TTC549 (cell line): ENCODE measurements at regions not wholly inside any gene's neighbourhood (a gene's known extent, or its start where the extent isn't known, plus 50 kb on each side); places are given as distances from the start of the nearest gene placed in this dataset.
"Not testable (repeated sequence)": the region's sequence is repeated elsewhere in the genome, so short reads cannot be mapped to it uniquely, and the experiment has no call there.

Experiments
- FAIRE-seq: peaks from 2 replicates; lab custom pipeline; 2012; peaks lifted over from hg19 to GRCh38; lab: Jason Lieb, UNC

- no peak for FAIRE-seq
These were observed 364.2 kb upstream of the CNTN3 start for GRCh38 chr3:74978684-74979083.

- not testable (repeated sequence) for FAIRE-seq
These were observed 370.8 kb upstream of the CNTN3 start for GRCh38 chr3:74985028-74985904.

GRCh38 chr3:74988095-74988494 lies 373.6 kb upstream of the CNTN3 start:
- FAIRE-seq, result no peak

- FAIRE-seq, result no peak
These were observed 378.4 kb upstream of the CNTN3 start for GRCh38 chr3:74992898-74993297.

GRCh38 chr3:75001330-75001729 lies 386.9 kb upstream of the CNTN3 start:
- FAIRE-seq, result no peak

GRCh38 chr3:75012791-75013331 lies 398.4 kb upstream of the CNTN3 start:
- no peak for FAIRE-seq

- no peak for FAIRE-seq
These were observed 399.5 kb upstream of the CNTN3 start for GRCh38 chr3:75014008-75014407.

- FAIRE-seq, result no peak
These were observed 400.8 kb upstream of the CNTN3 start for GRCh38 chr3:75015280-75015679.

GRCh38 chr3:75035146-75035545 lies 420.7 kb upstream of the CNTN3 start:
- FAIRE-seq, result no peak

- FAIRE-seq, result no peak
These were observed 428.5 kb upstream of the CNTN3 start for GRCh38 chr3:75042941-75043340.

GRCh38 chr3:75048650-75049049 lies 434.2 kb upstream of the CNTN3 start:
- FAIRE-seq, result no peak

GRCh38 chr3:75049533-75049932 lies 435.1 kb upstream of the CNTN3 start:
- no peak for FAIRE-seq

- FAIRE-seq, result no peak
These were observed 444.7 kb upstream of the CNTN3 start for GRCh38 chr3:75059120-75059519.

GRCh38 chr3:75061806-75062205 lies 447.3 kb upstream of the CNTN3 start:
- FAIRE-seq, result no peak

GRCh38 chr3:75075158-75075557 lies 460.7 kb upstream of the CNTN3 start:
- no peak for FAIRE-seq

- FAIRE-seq, result no peak
These were observed 462.0 kb upstream of the CNTN3 start for GRCh38 chr3:75076481-75076880.

- FAIRE-seq, result no peak
These were observed 463.8 kb upstream of the CNTN3 start for GRCh38 chr3:75078290-75078689.

GRCh38 chr3:75082845-75083244 lies 468.4 kb upstream of the CNTN3 start:
- FAIRE-seq, result no peak

GRCh38 chr3:75089841-75090240 lies 475.4 kb upstream of the CNTN3 start:
- no peak for FAIRE-seq

- FAIRE-seq, result no peak
These were observed 487.1 kb upstream of the CNTN3 start for GRCh38 chr3:75101329-75102147.

- FAIRE-seq, result no peak
These were observed 496.3 kb upstream of the CNTN3 start for GRCh38 chr3:75110741-75111140.

GRCh38 chr3:75115695-75116094 lies 501.2 kb upstream of the CNTN3 start:
- no peak for FAIRE-seq

- FAIRE-seq, result no peak
These were observed 504.3 kb upstream of the CNTN3 start for GRCh38 chr3:75118779-75119178.
